NCI-H2081 treated with DMSO at 0.1 percent for 48 hours (cell line): ENCODE measurements at regions not wholly inside any gene's neighbourhood (a gene's known extent, or its start where the extent isn't known, plus 50 kb on each side); places are given as distances from the start of the nearest gene placed in this dataset.

Source experiments
- DNase-seq: peaks from one replicate; lab custom pipeline; 2025; lab: John Stamatoyannopoulos, UW

GRCh38 chr2:8541636-8542035 is 140.2 kb upstream of the ID2 start:
- no peak for DNase-seq

- DNase-seq, result no peak
These were observed 139.3 kb upstream of the ID2 start for GRCh38 chr2:8542381-8543059.

GRCh38 chr2:8543060-8543382 is 138.8 kb upstream of the ID2 start:
- DNase-seq, result no peak

GRCh38 chr2:8543383-8544170 is 138.3 kb upstream of the ID2 start:
- no peak for DNase-seq

- no peak for DNase-seq
These were observed 137.6 kb upstream of the ID2 start for GRCh38 chr2:8544171-8544785.

- no peak for DNase-seq
These were observed 136.8 kb upstream of the ID2 start for GRCh38 chr2:8544786-8545694.

- no peak for DNase-seq
These were observed 135.9 kb upstream of the ID2 start for GRCh38 chr2:8545695-8546611.

- no peak for DNase-seq
These were observed 135.1 kb upstream of the ID2 start for GRCh38 chr2:8546612-8547283.

- DNase-seq, result no peak
These were observed 134.4 kb upstream of the ID2 start for GRCh38 chr2:8547284-8548064.

GRCh38 chr2:8548065-8548618 is 133.7 kb upstream of the ID2 start:
- no peak for DNase-seq

GRCh38 chr2:8548619-8549150 is 133.2 kb upstream of the ID2 start:
- no peak for DNase-seq

GRCh38 chr2:8549273-8549922 is 132.5 kb upstream of the ID2 start:
- no peak for DNase-seq

GRCh38 chr2:8549942-8550341 is 131.9 kb upstream of the ID2 start:
- DNase-seq, result no peak

GRCh38 chr2:8550481-8550880 is 131.4 kb upstream of the ID2 start:
- DNase-seq, result no peak

GRCh38 chr2:8550937-8551621 is 130.8 kb upstream of the ID2 start:
- DNase-seq, result no peak

- DNase-seq, result no peak
These were observed 130.2 kb upstream of the ID2 start for GRCh38 chr2:8551622-8552074.

GRCh38 chr2:8552293-8552801 is 129.5 kb upstream of the ID2 start:
- no peak for DNase-seq

- no peak for DNase-seq
These were observed 128.2 kb upstream of the ID2 start for GRCh38 chr2:8553643-8554042.
